Tibial nerve (tissue), 4 donors: ENCODE measurements at regions not wholly inside any gene's neighbourhood (a gene's known extent, or its start where the extent isn't known, plus 50 kb on each side); places are given as distances from the start of the nearest gene placed in this dataset.

Experiments used
- DNase-seq, 2 donors: peaks; one replicate each; pipeline ENCODE4 v3.0.0-alpha.2; 2019; ENCODE audit warnings: low spot score in 2 of 2
- H3K27ac ChIP-seq, 4 donors: fragments of 200-600 bp; sonication (generic) in 3 of 4; one replicate each; pipeline ENCODE4 v1.5.1; 2017 to 2019; ENCODE audit warnings: mild to moderate bottlenecking in 1 of 4
- H3K27me3 ChIP-seq, 2 donors: fragments of 200-600 bp; sonication (generic) in 1 of 2; one replicate each; pipeline versions ENCODE4 v1.5.1 to v1.6.0; 2017 to 2019
- H3K36me3 ChIP-seq, 3 donors: fragments of 200-600 bp; sonication (generic); one replicate each; pipeline ENCODE4 v1.5.1; 2018 to 2019
- H3K4me1 ChIP-seq, 4 donors: fragments of 200-600 bp; sonication (generic) in 3 of 4; one replicate each; pipeline ENCODE4 v1.5.1; 2017 to 2019
- H3K4me3 ChIP-seq, 4 donors: fragments of 200-600 bp; sonication (generic) in 3 of 4; one replicate each; pipeline ENCODE4 v1.5.1; 2017 to 2019; ENCODE audit warnings: mild to moderate bottlenecking in 1 of 4, moderate library complexity in 1 of 4
- H3K9me3 ChIP-seq, 4 donors: fragments of 200-600 bp; sonication (generic) in 3 of 4; one replicate each; pipeline ENCODE4 v1.5.1; 2017 to 2019
- EP300 ChIP-seq, 2 donors: sonication (generic); formaldehyde crosslinking; IDR thresholded peaks; one replicate each; pipeline ENCODE4 v1.6.1; 2017; ENCODE audit warnings: antibody characterized with exemption in 2 of 2, mild to moderate bottlenecking in 1 of 2
- POLR2A ChIP-seq, 2 donors: fragments of 450-650 bp; IDR thresholded peaks; one replicate each; pipeline ENCODE4 v1.6.1; 2017; ENCODE audit warnings: antibody characterized with exemption in 2 of 2, mild to moderate bottlenecking in 2 of 2, moderate library complexity in 2 of 2
- WGBS, 2 donors: methylation state at CpG; one replicate each; pipeline ENCODE4 v1.1.5; 2018; 5-methylcytosine and 5-hydroxymethylcytosine counted together
- TF ChIP-seq, protein P1 (sequence below), 5 experiments: fragments of 200-600 bp in 3 of 5; fragments of 450-650 bp in 2 of 5; sonication (generic) in 3 of 5; IDR thresholded peaks; one replicate each; pipeline ENCODE4 v1.5.1; 2016 to 2019; ENCODE audit warnings: antibody characterized with exemption in 5 of 5, mild to moderate bottlenecking in 3 of 5, moderate library complexity in 2 of 5

DNA sequence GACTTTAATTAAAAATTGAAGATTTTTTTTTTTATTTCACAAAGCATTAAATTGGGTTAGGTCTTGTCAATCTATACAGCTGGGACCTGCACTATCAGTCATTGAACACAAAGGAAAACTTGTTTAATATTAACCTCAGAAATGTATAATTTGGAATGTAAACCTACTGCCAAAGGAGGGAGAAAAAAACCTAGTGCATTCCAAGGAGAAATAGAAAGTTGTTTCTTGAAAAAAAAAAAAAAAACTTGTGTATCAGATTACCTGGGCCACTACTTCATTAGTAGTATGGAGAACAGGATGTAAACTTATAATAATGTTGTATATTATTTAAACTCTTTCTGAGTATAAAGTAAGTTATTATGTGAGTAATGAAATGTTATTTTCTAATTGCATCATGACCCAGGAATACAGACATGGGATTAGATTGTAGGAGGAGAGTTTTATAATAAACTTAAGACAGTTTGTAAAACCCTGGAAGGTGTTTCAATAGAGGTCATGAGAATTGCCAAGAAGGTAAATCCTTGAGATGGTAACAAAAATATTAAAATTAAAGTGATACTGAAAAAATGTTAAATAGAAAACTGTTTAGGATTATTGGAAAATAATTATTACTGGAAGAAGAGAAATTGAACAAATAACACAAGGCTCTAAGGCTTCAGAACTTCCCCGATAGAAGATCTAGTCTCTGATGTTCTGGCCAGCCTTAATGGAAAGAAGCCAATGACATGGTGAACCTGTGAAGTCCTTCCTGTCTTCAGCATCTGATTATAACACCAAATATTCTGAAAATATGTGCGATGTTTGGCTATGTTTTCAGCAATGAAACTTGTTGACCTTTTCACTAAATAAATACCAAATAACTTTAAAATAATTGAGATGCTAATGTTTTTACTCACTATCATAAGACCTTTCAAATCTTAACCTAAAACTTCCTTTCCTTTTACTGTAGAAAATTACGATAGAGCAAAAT is 412.8 kb upstream of the LYPLAL1 start:
- Histone ChIP-seq H3K36me3 (no peaks in the 10 kb centered on the region), H3K9me3 (no peaks in the 10 kb centered on the region), H3K4me3 (no peak overlapping the region), H3K4me1 (no peaks in the 10 kb centered on the region), H3K27me3 (no peaks in the 10 kb centered on the region), H3K27ac (no peak overlapping the region)
- WGBS, 2 donors, result 59 to 65% methylated on average over 3 of the region's 3 CpGs
- DNase-seq, result no peak
- TF ChIP-seq EP300 (IDR thresholded peaks at IDR 0.05), result no peak
- TF ChIP-seq, protein P1, sequence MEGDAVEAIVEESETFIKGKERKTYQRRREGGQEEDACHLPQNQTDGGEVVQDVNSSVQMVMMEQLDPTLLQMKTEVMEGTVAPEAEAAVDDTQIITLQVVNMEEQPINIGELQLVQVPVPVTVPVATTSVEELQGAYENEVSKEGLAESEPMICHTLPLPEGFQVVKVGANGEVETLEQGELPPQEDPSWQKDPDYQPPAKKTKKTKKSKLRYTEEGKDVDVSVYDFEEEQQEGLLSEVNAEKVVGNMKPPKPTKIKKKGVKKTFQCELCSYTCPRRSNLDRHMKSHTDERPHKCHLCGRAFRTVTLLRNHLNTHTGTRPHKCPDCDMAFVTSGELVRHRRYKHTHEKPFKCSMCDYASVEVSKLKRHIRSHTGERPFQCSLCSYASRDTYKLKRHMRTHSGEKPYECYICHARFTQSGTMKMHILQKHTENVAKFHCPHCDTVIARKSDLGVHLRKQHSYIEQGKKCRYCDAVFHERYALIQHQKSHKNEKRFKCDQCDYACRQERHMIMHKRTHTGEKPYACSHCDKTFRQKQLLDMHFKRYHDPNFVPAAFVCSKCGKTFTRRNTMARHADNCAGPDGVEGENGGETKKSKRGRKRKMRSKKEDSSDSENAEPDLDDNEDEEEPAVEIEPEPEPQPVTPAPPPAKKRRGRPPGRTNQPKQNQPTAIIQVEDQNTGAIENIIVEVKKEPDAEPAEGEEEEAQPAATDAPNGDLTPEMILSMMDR (IDR thresholded peaks at IDR 0.05), result no peak

DNA sequence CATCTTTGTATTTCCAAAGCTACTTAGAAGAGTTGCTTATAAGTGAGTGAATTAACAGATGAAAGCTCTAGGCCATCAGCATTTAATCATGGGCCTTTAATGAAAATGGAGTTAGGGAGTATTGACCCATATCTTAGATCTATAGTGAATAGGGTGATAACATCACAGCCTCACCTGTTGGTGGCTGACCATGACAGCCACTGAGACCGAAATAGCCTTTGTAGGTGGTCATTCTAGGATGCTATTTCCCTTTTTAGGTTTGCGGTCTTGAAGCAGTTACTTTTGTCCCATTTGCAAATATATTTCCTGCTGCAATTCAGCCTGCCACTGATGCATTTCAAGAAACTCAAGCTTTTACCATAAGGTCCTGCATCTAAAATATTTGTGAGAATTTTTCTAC is 410.1 kb upstream of the LYPLAL1 start:
- Histone ChIP-seq H3K9me3 (no peaks in the 10 kb centered on the region), H3K36me3 (no peaks in the 10 kb centered on the region), H3K4me3 (no peak overlapping the region), H3K27me3 (no peaks in the 10 kb centered on the region), H3K27ac (no peak overlapping the region), H3K4me1 (no peaks in the 10 kb centered on the region)
- 90 to 92% methylated on average over 2 of the region's 2 CpGs for WGBS, 2 donors
- no peak for DNase-seq
- no peak for TF ChIP-seq POLR2A (IDR thresholded peaks at IDR 0.05)
- TF ChIP-seq, protein P1 (IDR thresholded peaks at IDR 0.05), result no peak
- no peak for TF ChIP-seq EP300 (IDR thresholded peaks at IDR 0.05)

DNA sequence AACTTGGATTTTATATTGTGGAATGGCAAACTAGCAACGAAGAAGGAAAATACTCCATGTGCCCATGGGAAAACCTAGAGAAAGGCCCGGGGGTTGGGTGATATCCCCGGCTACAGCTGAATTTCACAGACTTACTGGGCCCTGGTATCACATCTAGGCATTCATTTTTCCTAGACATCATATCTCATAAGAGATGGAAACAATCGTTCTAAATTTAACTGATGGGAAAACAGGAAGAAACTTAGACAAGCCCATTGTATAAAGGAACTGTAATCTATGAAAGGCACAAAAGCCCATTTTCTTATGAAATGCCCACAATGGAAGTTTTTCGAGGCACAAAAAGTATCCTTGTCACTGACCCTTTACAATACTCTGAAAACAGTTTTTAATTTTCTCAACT is 407.9 kb upstream of the LYPLAL1 start:
- TF ChIP-seq, protein P1 (IDR thresholded peaks at IDR 0.05), result no peak
- TF ChIP-seq POLR2A (IDR thresholded peaks at IDR 0.05), result no peak
- no peak for TF ChIP-seq EP300 (IDR thresholded peaks at IDR 0.05)
- no peaks in the 10 kb centered on the region for H3K27me3 ChIP-seq
- H3K27ac ChIP-seq, result no peak overlapping the region
- no peaks in the 10 kb centered on the region for H3K9me3 ChIP-seq
- WGBS, 2 donors, result 33 to 34% methylated on average over 5 of the region's 5 CpGs
- DNase-seq, result no peak
- no peak overlapping the region for H3K4me3 ChIP-seq
- no peaks in the 10 kb centered on the region for H3K4me1 ChIP-seq
- no peaks in the 10 kb centered on the region for H3K36me3 ChIP-seq

DNA sequence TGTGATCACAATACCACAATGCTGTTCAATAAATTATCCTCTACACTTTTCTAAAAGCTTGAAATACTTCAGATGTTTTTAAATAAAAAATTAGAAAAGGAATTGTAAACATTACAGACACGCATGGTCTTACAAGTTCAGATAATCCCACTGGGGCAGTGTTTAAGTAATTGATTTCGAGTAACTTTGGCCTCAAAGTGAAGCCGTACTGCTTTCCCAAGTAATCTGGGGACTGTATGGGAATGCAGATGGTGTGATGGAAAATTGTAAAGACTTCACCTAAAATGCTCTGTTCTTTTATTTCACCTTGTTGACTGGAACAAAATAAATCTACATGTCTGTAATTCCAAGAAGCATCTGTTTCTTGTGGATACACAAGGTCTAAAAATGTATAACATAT is 401.7 kb upstream of the LYPLAL1 start:
- WGBS, 2 donors, result 72 to 73% methylated on average over 3 of the region's 3 CpGs
- no peak for DNase-seq
- TF ChIP-seq, protein P1 (IDR thresholded peaks at IDR 0.05), result no peak
- TF ChIP-seq EP300 (IDR thresholded peaks at IDR 0.05) (no peak), POLR2A (IDR thresholded peaks at IDR 0.05) (no peak)
- no peaks in the 10 kb centered on the region for H3K27me3 ChIP-seq
- H3K9me3 ChIP-seq, result no peaks in the 10 kb centered on the region
- H3K4me1 ChIP-seq, result no peaks in the 10 kb centered on the region
- H3K36me3 ChIP-seq, result no peaks in the 10 kb centered on the region
- no peak overlapping the region for H3K27ac ChIP-seq
- no peak overlapping the region for H3K4me3 ChIP-seq

DNA sequence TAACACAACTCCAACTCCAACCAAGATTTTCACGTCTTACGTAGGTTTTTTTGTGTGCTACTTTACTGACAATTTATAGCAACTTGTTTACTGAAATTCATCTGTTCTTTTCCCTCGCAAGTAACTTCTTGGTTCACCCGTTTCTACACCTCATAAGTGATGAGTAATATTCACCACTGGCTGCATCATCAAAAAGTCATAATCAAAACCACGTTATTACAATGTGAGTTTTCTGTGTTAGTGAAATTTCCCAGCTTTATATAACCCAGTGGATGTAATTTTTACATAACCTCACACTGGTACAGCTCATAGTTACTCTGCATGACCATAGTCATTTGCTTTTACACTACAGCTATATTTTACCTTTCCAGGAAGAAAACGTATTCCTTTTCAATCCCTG is 401.1 kb upstream of the LYPLAL1 start:
- no peaks in the 10 kb centered on the region for H3K4me1 ChIP-seq
- H3K36me3 ChIP-seq, result no peaks in the 10 kb centered on the region
- no peak for TF ChIP-seq POLR2A (IDR thresholded peaks at IDR 0.05)
- TF ChIP-seq, protein P1 (IDR thresholded peaks at IDR 0.05), result no peak
- no peak overlapping the region for H3K27ac ChIP-seq
- no peaks in the 10 kb centered on the region for H3K27me3 ChIP-seq
- H3K9me3 ChIP-seq, result no peaks in the 10 kb centered on the region
- DNase-seq, result no peak
- 73 to 83% methylated on average over 6 of the region's 6 CpGs for WGBS, 2 donors
- no peak overlapping the region for H3K4me3 ChIP-seq
